RWPE2 (cell line): ENCODE measurements at regions not wholly inside any gene's neighbourhood (a gene's known extent, or its start where the extent isn't known, plus 50 kb on each side); places are given as distances from the start of the nearest gene placed in this dataset.

ENCODE experiments used
- ATAC-seq: fragments of 200-7000 bp; cut with Tn5 transposase; 3 replicates; pipeline ENCODE4 v1.9.1; 2021; ENCODE audit warnings: low read depth
- DNase-seq: peaks from one replicate; pipeline ENCODE4 v3.0.0-alpha.2; 2020; ENCODE audit warnings: low spot score
- H3K27ac ChIP-seq: fragments of 450-650 bp; 2 replicates; pipeline ENCODE4 v1.5.1; 2017; ENCODE audit warnings: mild to moderate bottlenecking; ENCODE audit not compliant: poor library complexity, severe bottlenecking
- H3K27me3 ChIP-seq: fragments of 250-450 bp; sonication (Bioruptor Pico); 2 replicates; pipeline ENCODE4 v1.5.1; 2021; ENCODE audit warnings: mild to moderate bottlenecking, moderate library complexity; ENCODE audit not compliant: insufficient read depth, poor library complexity, severe bottlenecking
- H3K36me3 ChIP-seq: fragments of 250-450 bp; sonication (Bioruptor Pico); 2 replicates; pipeline ENCODE4 v1.5.1; 2020; ENCODE audit warnings: low read depth, mild to moderate bottlenecking, moderate library complexity
- H3K4me1 ChIP-seq: fragments of 250-450 bp; sonication (Bioruptor Pico); 2 replicates; pipeline ENCODE4 v1.5.1; 2021; ENCODE audit warnings: mild to moderate bottlenecking, moderate library complexity; ENCODE audit not compliant: insufficient read depth, poor library complexity, severe bottlenecking
- H3K4me3 ChIP-seq: fragments of 250-450 bp; sonication (Bioruptor Pico); 2 replicates; pipeline ENCODE4 v1.5.1; 2021; ENCODE audit warnings: mild to moderate bottlenecking, moderate library complexity; ENCODE audit not compliant: severe bottlenecking
- H3K9me3 ChIP-seq: fragments of 250-450 bp; sonication (Bioruptor Pico); 2 replicates; pipeline ENCODE4 v1.5.1; 2021; ENCODE audit warnings: mild to moderate bottlenecking, moderate library complexity; ENCODE audit not compliant: severe bottlenecking
- CTCF ChIP-seq: fragments of 450-650 bp; IDR thresholded peaks from one replicate; pipeline ENCODE4 v1.5.1; 2017; ENCODE audit warnings: mild to moderate bottlenecking, moderate library complexity; ENCODE audit not compliant: poor library complexity, severe bottlenecking

DNA sequence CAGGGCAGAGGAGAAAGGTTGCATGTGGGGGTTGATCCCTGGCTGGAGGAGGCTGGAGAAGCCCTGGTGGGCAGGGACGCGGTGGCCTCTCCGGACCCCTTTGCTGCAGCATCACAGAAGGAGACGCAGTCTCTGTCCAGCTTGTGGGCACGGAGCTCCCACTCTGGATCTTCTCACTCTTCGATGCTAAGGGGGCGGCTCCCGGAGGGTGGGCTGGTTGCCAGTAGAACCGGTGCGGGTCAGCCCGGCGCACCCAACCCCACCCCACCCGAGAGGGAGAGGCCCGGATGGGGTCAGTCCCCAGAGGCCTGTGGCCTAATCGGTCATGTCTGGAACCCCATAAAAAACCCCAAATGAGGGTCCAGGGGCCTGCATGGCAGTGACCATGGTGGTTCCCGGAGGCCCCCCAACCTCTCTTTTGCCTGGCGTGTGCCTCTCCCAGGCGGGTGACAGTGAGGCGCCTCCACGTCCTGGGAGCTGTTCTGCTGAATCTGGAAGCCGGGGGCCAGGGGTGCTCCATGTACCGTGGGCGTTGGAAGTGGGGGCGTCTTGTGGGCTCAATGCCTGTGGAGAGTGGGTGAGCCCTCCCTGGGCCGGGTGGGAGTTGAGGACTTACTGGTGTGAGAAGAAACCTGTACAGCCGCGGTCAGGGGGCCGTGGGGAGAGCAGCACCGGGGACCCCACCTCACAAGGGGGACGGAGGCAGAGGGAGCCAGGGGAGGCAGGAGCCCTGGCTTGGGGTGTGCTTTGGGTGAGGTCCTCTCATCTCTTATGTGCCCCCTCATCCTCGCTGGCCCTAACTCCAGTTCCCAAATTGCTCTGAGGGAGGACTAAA is 79.6 kb downstream of the RTP5 start:
- Histone ChIP-seq H3K9me3 (no peaks in the 10 kb centered on the region), H3K4me1 (no peaks in the 10 kb centered on the region), H3K4me3 (no peak overlapping the region), H3K36me3 (no peaks in the 10 kb centered on the region), H3K27me3 (peaks cover 21% of the 10 kb centered on the region), H3K27ac (no peak overlapping the region)
- ATAC-seq (no peak), DNase-seq (peak; percentile 69)
- no peak for TF ChIP-seq CTCF

- Histone ChIP-seq H3K27me3 (peaks cover 21% of the 10 kb centered on the region), H3K9me3 (no peaks in the 10 kb centered on the region), H3K4me3 (no peak overlapping the region), H3K36me3 (no peaks in the 10 kb centered on the region), H3K27ac (no peak overlapping the region), H3K4me1 (no peaks in the 10 kb centered on the region)
- peak; percentile 38 for DNase-seq
- TF ChIP-seq CTCF, result no peak
- no peak for ATAC-seq
Measured at GRCh38 chr2:241949736-241950412, 80.3 kb downstream of the RTP5 start.

GRCh38 chr2:241950413-241951315 is 81.1 kb downstream of the RTP5 start:
- ATAC-seq (peak; percentile 75), DNase-seq (peak; percentile 22)
- Histone ChIP-seq H3K4me3 (no peak overlapping the region), H3K9me3 (no peaks in the 10 kb centered on the region), H3K36me3 (no peaks in the 10 kb centered on the region), H3K4me1 (no peaks in the 10 kb centered on the region), H3K27me3 (peaks cover 21% of the 10 kb centered on the region), H3K27ac (no peak overlapping the region)
- TF ChIP-seq CTCF, result peak; percentile 90

- peaks cover 18% of the 10 kb centered on the region for H3K27me3 ChIP-seq
- H3K4me1 ChIP-seq, result no peaks in the 10 kb centered on the region
- no peaks in the 10 kb centered on the region for H3K36me3 ChIP-seq
- no peak for TF ChIP-seq CTCF
- H3K4me3 ChIP-seq, result no peak overlapping the region
- H3K9me3 ChIP-seq, result no peaks in the 10 kb centered on the region
- ATAC-seq (no peak), DNase-seq (no peak)
- H3K27ac ChIP-seq, result no peak overlapping the region
Measured at GRCh38 chr2:241951316-241951700, 81.8 kb downstream of the RTP5 start.
